ENCODE measurements at regions not wholly inside any gene's neighbourhood (a gene's known extent, or its start where the extent isn't known, plus 50 kb on each side); places are given as distances from the start of the nearest gene placed in this dataset.

DNA sequence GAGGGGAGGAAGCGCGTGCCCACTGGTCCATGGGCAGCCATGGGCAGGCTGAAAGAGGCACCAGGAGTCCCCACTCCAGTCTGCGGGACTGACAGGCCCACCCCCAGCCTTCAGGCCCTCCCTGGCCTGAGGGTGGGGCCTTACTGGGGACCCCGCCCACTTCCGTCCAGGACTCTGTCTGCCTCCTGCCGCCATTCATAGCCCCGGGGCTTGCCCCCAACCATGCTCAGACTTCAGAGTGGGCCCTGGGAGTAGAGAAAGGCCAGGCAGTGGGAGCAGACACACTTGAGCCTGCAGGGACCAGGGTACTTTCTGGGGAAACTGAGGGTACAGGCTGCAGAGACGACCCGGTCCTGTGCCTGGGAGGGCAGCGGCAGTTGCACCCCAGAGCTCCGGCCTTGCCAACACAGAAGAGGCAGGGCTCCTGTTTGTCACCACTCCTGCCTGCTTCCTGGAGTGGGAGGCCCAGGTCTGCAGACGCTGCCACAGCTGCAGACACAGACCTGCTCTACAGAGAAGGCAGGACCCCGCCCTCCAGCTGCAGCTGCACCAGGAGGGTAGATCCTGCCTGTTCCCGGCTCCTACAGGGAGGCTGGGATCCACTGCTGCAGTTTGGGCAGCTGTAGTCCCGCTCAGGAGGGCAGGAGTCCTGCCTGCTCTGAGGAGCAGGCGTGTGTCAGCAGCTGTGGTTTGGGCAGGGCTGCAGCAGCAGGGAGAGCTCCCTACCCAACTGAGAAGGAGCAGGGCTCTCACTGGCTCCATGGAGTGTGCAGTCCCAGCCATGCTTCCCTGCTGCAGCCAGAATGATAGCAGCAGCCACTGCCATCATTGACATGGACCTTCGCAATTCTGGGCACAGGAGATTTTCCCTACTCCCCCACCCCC, 387.9 kb upstream of the ANO3 start:
- Histone ChIP-seq H3K9me3 (ENCODE audit: control insufficient read depth, low read depth, low read length) (no peaks in the 10 kb centered on the region), H2AFZ (ENCODE audit: control insufficient read depth, low read length) (no peak overlapping the region), H3K79me2 (ENCODE audit: control insufficient read depth, insufficient read depth, low read length) (no peaks in the 10 kb centered on the region), H3K27ac (ENCODE audit: control insufficient read depth, insufficient read depth, low read length) (no peak overlapping the region), H3K4me2 (ENCODE audit: control insufficient read depth, extremely low read depth, insufficient read depth, low read depth, low read length) (no peak overlapping the region), H3K9ac (ENCODE audit: control insufficient read depth, extremely low read depth, insufficient read depth, low read length) (no peak overlapping the region), H4K20me1 (ENCODE audit: control insufficient read depth, extremely low read depth, insufficient read depth, low read length) (no peaks in the 10 kb centered on the region), H3K36me3 (ENCODE audit: control insufficient read depth in 2 of 2, extremely low read depth in 1 of 2, insufficient read depth in 2 of 2, low read length in 2 of 2) (no peaks in the 10 kb centered on the region), H3K4me1 (ENCODE audit: control insufficient read depth, extremely low read depth, insufficient read depth, low read length) (no peaks in the 10 kb centered on the region), H3K4me3 (ENCODE audit: control insufficient read depth in 2 of 3, extremely low read depth in 1 of 3, insufficient read depth in 2 of 3, low read depth in 1 of 3, low read length in 3 of 3) (no peak overlapping the region), H3K27me3 (ENCODE audit: control insufficient read depth, extremely low read depth, insufficient read depth, low read length) (peaks cover 4% of the 10 kb centered on the region), H3K9me1 (ENCODE audit: control insufficient read depth, extremely low read depth, insufficient read depth, low read length) (no peaks in the 10 kb centered on the region)
- dilution Hi-C loops (cut with MboI; ENCODE audit: extremely low pct_ligation_motif_present, low sequenced_read_pairs): no loop called here
- FAIRE-seq (no peak), DNase-seq (ENCODE audit: low read depth, low spot score) (no peak)
- no peak for TF ChIP-seq EZH2 (IDR thresholded peaks at IDR 0.05; ENCODE audit: low read length)
- TF ChIP-seq, protein P1, sequence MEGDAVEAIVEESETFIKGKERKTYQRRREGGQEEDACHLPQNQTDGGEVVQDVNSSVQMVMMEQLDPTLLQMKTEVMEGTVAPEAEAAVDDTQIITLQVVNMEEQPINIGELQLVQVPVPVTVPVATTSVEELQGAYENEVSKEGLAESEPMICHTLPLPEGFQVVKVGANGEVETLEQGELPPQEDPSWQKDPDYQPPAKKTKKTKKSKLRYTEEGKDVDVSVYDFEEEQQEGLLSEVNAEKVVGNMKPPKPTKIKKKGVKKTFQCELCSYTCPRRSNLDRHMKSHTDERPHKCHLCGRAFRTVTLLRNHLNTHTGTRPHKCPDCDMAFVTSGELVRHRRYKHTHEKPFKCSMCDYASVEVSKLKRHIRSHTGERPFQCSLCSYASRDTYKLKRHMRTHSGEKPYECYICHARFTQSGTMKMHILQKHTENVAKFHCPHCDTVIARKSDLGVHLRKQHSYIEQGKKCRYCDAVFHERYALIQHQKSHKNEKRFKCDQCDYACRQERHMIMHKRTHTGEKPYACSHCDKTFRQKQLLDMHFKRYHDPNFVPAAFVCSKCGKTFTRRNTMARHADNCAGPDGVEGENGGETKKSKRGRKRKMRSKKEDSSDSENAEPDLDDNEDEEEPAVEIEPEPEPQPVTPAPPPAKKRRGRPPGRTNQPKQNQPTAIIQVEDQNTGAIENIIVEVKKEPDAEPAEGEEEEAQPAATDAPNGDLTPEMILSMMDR (optimal IDR thresholded peaks at IDR 0.05 in 1 of 3, IDR thresholded peaks at IDR 0.05 in 1 of 3, conservative IDR thresholded peaks at IDR 0.05 in 1 of 3; ENCODE audit: extremely low read depth in 1 of 3, insufficient read depth in 2 of 3, low read length in 3 of 3): no peak

DNA sequence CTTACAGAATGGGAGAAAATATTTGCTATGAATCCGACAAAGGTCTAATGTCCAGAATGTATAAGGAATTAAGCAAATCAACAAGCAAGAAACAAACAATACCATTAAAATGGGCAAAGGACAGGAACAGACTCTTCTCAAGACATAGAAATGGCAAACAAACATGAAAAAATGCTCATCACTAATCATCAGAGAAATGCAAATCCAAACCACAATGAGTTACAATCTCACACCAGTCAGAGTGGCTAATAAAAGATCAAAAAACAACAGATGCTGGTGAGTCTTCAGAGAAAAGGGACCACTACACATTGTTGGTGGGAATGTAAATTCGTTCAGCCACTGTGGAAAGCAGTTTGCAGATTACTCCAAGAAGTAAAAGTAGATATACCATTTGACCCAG, 382.0 kb upstream of the ANO3 start:
- no peak overlapping the region for H2AFZ ChIP-seq (ENCODE audit: control insufficient read depth, low read length)
- H4K20me1 ChIP-seq (ENCODE audit: control insufficient read depth, extremely low read depth, insufficient read depth, low read length): no peaks in the 10 kb centered on the region
- dilution Hi-C loops (cut with MboI; ENCODE audit: extremely low pct_ligation_motif_present, low sequenced_read_pairs): no loop called here
- H3K4me3 ChIP-seq (ENCODE audit: control insufficient read depth in 2 of 3, extremely low read depth in 1 of 3, insufficient read depth in 2 of 3, low read depth in 1 of 3, low read length in 3 of 3): no peak overlapping the region
- H3K4me1 ChIP-seq (ENCODE audit: control insufficient read depth, extremely low read depth, insufficient read depth, low read length): no peaks in the 10 kb centered on the region
- no peaks in the 10 kb centered on the region for H3K79me2 ChIP-seq (ENCODE audit: control insufficient read depth, insufficient read depth, low read length)
- H3K9ac ChIP-seq (ENCODE audit: control insufficient read depth, extremely low read depth, insufficient read depth, low read length): no peak overlapping the region
- DNase-seq (ENCODE audit: low read depth, low spot score): no peak
- no peak for FAIRE-seq
- H3K9me3 ChIP-seq (ENCODE audit: control insufficient read depth, low read depth, low read length): no peaks in the 10 kb centered on the region
- H3K27me3 ChIP-seq (ENCODE audit: control insufficient read depth, extremely low read depth, insufficient read depth, low read length): peaks cover 4% of the 10 kb centered on the region
- no peaks in the 10 kb centered on the region for H3K9me1 ChIP-seq (ENCODE audit: control insufficient read depth, extremely low read depth, insufficient read depth, low read length)
- TF ChIP-seq EZH2 (IDR thresholded peaks at IDR 0.05; ENCODE audit: low read length): no peak
- TF ChIP-seq, protein P1 (optimal IDR thresholded peaks at IDR 0.05 in 1 of 3, IDR thresholded peaks at IDR 0.05 in 1 of 3, conservative IDR thresholded peaks at IDR 0.05 in 1 of 3; ENCODE audit: extremely low read depth in 1 of 3, insufficient read depth in 2 of 3, low read length in 3 of 3): no peak
- H3K4me2 ChIP-seq (ENCODE audit: control insufficient read depth, extremely low read depth, insufficient read depth, low read depth, low read length): no peak overlapping the region
- H3K36me3 ChIP-seq (ENCODE audit: control insufficient read depth in 2 of 2, extremely low read depth in 1 of 2, insufficient read depth in 2 of 2, low read length in 2 of 2): no peaks in the 10 kb centered on the region
- H3K27ac ChIP-seq (ENCODE audit: control insufficient read depth, insufficient read depth, low read length): no peak overlapping the region

All from keratinocyte (primary cell).